ENCODE measurements at regions not wholly inside any gene's neighbourhood (a gene's known extent, or its start where the extent isn't known, plus 50 kb on each side); places are given as distances from the start of the nearest gene placed in this dataset.

DNA sequence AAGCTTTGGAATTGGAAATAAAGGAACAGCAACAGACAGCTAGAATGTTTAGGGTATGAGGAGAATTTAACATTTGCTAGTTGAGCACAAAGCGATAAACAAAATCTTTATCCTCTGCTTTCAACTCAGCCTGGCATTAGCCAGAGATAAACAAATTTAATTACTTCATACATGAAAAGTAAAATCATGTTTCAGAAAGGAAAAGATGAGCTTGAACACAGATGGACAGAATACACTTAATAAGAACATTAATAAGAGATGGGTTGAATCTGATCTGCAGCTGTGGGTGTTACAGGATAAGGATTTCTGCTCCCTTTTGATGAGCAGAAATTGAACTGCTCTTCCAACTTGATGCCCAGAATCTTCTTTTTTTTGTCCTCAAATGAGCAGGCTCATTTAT, 275.2 kb downstream of the CSNK1G3 start:
- no peak for DNase-seq

DNA sequence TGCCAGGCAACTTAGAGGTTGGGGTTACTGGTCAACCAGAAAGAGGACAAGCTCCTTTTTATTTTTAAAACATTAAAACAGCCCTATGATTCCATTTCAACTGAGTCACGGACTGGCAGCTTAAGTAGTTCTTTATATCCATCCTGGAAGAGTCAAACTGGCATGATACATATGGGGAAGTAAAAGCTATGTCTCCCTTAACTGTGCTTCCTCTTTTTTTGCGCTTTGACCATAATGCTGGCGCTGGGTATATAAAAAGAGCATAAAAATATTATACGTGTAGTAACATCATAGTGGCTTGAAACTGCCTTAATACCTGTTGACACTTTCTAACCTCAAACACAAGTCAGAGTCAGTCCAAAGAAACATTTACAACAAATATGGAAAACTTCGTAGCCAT, 274.4 kb downstream of the CSNK1G3 start:
- DNase-seq, result no peak

DNA sequence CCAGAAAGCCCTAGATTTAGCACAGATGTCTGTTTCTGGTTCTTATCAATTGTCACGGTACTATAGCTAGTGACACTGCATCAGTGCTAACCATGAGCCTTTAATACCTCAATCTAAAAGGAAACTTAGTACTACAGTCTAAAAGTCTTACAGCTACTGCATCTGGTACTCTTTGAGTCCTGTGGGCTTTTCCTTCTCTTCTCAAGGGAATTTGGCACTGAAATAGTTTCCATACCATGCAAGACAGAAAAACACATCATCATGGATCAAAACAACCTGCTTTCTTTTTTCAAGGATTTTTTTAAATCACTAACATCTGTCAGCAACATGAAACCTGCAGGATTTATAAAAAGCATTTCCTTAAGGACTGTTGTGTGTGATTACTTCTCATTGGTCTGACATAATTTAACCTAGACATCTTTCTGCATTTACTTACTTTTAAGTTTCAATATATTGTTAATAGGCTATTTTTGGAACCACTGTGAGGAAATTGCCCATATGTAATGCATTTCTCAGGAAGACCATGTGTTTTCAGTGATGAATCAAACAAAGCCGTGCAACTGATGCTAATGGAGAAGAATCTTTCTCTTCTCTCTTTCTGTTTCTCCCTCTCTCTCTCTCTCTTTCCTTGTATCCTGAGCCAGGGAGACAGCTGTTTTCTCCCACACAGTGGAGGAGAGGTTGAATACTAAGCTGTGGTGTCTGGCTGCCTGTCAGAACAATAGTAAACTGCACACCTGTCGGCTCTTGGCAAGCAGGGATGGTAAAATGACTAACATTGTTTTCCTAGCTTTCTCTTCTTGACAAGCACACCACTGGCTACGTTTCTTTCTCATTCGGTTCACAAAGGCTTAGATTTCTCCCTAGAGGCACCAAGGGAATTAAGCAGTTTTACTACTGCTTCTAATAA, 273.4 kb downstream of the CSNK1G3 start:
- DNase-seq, result peak in 1 of 2 donors; percentile 34

DNA sequence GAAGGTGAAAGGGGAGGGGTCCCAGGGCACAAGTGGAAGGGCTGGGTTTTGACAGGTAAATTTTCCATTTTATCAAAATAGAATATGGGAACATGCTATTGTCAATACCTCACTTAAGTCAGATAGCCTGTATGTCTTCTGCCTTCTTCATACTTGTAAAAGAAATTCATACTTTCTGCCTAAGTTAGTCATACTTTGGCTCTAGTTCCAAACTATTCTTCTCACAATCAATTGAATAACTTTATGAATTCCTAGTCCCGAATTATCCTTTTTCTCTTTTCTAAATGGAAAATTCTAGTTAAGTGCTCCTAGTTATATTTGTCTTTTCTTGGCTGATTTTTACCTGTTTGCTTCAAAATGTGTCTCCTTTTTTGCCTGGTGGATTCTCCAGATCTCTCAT, 271.4 kb downstream of the CSNK1G3 start:
- DNase-seq, result no peak

DNA sequence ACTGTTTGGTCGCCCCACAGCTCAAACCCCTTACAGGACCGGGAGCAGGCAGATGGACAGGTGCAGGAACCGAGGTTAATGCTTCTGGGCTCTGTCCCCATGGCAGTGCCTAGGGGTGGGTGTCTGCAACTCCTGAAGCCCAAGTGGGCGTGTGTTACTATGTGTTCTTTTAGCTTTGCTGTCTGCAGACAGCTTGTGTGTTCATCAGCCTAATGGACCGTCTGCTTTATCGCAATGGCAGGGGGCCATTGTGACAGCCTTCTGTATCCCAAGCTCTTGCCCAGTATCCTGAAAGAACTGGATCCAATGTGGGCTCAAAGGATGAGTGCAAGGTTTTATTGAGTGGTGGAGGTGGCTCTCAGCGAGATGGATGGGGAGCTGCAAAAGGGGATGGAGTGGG, 266.7 kb downstream of the CSNK1G3 start:
- no peak for DNase-seq

DNA sequence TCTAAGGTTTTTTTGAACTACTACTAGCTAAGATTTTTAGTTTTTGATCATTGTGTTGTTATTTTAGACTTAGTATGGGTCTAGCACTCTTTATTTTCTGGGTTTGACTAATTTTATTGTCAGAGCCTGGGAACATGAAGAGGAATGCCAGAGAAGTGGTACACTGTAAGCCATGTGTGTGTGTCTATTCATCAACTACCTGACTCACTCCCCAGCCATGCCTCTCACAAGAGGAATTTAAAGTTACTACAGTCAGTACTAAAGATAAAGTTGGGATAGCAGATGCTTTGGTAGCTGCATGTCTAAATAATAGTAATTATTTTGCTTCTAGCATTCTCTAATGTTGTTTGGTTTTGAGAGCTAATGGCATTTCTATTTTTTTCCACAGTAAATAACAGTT, 264.8 kb downstream of the CSNK1G3 start:
- no peak for DNase-seq

DNA sequence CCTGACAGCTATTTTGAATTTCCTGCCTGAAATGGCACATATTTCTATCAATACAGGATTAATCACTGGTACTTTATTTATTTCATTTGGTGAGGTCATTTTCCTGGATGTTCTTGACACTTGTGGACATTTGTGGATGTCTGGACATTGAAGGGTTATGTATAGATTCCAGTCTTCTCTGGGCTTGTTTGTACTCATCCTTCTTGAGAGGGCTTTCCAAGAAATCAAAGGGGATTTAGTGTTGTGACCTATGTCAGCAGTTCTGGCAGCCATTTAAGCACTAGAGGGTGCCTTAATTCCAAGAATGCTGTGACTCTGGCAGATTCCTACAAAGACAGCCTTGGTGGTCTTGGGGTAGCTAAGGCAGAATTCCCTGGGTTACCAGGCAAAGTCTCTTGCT, 259.7 kb downstream of the CSNK1G3 start:
- no peak for DNase-seq

DNA sequence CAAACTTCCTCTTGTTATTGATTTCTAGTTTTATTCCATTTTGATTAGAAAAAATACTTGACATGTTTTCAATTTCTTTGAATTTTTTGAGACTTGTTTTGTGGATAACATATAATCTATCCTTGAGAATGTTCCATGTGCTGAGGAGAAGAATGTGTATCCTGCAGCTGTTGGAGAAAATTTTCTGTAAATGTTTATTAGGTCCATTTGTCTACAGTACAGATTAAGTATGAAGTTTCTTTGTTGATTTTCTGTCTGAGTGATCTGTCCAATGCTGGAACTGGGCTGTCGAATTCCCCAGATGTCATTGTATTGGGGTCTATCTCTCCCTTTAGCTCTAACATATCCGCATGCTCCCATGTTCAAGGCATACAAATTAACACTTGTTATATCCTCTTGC, 251.2 kb downstream of the CSNK1G3 start:
- DNase-seq, result no peak

DNA sequence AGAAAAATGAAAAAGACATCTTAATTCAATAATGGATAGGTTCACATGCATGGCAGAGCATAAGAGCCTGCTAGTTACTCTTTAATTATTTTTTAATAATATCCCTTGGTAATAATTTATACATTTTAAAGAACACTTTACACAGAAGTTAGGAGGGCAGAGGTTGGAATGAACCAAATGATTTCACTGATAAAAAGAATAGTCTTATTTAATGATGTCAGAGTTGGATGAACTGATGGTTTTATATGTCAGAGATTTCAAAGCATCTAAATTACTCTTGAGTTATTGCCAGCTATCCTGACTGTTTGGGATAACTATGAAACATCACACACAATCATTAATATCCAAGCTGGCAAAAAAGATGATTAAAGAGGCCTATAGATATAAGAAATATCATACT, 244.8 kb downstream of the CSNK1G3 start:
- DNase-seq, result no peak

DNA sequence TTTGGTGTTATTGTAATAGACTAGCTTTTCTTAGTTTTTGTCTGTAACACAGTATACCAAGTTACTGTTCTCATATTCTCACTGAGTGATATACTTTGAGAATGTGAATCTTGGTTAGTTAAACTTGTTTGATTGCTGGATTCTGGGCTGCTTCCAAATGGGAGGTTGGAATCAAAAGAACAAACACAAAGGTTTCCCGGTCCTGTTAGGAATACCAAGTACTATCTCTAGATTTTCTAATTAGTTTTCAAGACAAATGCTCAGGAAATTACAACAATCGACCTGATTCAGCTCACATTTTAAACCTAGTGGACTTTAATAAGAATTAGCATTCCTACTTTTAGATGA, 244.3 kb downstream of the CSNK1G3 start:
- DNase-seq, result no peak

DNA sequence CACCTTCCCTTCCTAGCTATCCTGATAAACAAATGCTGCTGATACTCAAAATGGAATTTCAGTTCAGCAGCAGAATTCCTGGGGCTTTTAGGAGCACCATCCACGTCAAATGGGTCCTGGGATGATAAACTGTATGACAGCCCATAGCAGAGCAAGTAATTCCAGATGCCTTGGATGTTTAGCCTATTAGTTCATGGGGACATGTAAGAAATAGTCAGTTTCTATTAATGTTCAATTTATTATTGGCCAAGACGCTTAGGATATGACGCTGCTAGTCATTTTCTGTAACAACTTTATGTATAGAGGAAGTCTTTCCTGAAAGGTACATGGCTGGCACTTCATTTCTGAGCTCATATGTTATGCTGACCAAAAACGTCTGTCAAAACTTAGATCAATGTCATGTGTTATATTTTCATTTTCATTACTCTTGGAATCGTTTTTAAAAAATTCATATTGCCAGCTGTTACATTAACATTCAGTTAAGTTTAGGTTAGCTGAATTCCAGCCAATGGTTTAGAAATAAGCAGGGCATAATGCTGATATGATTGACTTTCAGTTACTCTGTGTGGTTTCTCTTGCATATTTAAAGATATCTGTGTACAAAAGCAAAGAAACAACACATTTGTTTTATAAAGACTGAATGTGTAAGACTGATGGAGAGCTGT, 243.8 kb downstream of the CSNK1G3 start:
- no peak for DNase-seq

DNA sequence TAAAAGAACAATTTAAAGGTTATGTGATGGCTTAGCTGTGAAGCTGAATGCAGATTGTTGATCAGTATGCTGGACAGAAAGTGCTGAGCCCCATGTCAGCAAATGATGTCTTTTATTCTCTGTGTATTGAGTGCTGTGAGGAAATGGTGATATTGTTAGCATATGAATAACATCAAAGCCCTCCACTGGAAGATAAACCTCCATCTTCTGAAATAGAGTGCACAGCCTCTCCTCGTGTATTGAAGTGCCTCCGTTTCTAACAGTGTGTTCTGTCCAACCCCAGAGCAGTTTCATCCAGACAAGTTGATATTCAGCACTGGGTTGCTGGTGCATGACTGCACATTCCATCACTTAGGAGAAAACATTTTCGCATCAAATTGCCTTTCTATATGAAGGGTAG, 242.9 kb downstream of the CSNK1G3 start:
- peak in 1 of 2 donors; percentile 39 for DNase-seq

DNA sequence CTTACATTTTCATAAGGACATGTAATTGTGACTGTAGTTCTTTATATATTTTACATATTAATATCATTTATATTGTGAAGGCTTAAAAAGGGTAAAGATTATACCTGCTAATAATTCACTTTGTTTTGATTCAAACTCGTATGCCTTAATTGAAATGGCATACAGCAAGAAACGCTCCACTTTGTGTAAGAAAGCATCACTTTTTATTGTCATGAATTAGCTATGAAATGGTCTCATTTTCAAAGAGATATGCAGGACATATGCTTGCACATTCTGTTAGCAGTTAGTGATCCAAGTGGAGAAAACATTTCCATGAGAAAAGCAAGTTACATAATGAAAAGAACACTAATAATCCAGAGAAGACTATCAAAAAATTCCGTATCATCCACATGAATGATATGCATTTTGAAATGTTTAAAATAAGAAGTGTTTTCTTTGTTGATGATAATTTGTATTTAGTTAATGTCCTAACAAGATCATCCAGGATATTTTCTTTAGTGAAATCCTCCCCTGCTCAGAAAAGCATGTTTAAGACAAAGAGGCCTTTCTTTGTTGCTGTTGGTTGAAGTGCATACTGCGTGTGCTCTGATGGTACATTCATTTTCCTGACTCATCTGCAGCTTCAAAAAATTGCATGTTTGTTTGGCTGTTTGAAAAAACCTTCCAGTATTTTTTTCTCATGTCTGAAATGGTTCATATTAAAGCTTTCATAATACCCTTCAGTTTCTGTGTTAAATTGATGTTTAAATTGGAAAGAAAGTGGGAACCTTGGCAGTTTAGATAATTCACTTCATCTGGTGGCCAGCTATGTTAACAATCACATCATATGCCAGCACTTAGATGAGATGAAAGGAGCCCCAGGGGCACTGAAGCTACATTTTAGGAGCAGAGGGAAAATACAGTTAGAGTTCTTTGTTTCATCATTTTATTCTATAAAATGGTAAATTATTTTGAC, 242.2 kb downstream of the CSNK1G3 start:
- DNase-seq, result peak in 1 of 2 donors; percentile 23

DNA sequence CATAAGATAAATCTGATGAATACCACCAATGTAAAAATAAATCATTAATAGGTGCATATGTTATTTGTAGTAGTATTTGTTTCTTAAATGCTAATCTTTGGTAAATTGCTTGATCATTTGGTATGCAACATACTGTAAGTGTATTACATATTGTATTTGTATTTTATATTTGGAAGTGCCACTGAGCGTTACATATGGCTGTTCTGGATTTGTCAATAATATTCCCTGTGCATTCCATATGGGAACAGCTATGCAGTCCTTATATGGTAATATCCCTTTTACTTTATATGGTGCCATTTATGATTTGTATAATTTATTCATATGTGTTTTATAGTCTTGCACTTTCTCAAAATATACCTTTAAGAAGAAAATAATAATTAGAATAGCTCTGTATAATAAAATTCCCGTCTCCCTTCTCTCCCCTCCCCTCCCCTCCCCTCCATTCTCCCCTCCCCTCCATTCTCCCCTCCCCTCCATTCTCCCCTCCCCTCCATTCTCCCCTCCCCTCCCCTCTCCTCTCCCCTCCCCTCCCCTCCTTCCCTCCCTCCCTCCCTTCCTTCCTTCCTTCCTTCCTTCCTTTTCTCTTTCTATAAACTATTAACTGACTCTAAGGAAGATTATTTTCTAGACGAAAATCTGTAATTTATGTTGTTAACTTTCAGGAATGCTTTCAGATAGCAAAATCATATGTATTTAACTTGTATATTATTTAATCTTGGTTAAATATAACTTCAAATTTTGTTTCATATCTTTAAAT, 241.4 kb downstream of the CSNK1G3 start:
- no peak for DNase-seq

DNA sequence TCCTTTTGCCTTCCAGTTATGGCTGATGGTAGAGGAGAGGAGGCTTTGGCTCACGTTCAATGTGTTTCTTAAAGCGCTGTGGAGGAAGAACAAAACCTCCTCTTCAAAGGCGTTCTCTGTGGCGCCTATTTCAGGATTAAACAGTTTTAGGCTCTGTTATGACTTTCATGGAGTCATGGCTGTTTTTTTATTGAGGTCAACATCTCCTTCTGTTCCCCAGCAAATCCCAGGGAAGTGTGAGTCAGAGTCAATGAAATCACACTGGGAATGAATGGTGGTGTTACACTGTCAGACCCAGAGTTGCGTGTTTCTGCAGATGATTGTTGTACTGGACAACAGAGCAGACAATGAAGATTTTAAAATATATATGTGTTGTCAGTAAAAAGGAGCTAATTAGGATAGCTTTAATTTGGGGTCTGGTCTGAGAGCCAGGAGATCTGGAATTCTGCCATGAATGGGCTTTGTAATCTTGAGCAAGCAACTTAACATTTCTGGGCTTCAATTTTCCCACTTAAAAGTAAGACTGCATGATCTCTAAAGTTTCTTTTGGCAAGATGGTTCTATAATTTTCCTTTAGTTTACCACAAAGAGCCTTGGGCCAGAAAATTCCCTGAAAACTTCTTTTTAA, 240.7 kb downstream of the CSNK1G3 start:
- no peak for DNase-seq

DNA sequence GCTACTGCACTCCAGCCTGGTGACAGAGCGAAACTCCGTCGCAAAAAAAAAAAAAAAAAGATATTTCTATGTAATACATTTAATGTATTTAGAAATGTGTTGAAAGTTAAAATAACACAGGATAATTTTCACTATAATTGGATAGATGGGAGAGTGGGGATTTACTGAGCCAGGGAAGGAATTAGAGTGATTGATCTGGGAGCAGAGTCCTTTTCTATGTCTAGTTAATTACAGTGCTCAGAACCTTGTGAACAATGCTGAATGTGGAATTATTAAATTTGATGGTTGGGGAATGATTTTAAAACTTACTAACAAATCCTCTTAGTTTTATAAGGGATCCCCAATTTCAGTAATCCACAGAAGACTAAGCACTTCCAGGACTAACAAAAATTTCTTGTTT, 239.7 kb downstream of the CSNK1G3 start:
- DNase-seq, result no peak

DNA sequence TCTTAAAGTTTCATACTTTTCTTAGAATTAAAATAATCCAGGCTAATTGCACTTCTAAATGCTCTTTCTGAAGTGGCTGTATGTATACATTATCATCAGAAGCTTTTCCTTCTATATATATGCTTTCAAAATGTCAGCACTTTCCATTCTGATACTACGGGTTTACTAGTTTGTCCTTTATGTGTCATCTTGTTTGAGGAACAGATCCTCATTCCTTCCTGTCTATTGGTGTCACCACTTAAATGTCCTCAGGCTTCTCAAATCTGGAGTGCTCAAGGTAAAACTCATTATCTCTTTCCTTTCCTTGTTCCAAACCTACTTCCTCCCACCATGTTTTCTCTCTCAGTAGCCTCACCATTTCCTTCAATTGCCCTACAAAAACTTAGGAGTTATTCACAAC, 236.3 kb downstream of the CSNK1G3 start:
- no peak for DNase-seq

DNA sequence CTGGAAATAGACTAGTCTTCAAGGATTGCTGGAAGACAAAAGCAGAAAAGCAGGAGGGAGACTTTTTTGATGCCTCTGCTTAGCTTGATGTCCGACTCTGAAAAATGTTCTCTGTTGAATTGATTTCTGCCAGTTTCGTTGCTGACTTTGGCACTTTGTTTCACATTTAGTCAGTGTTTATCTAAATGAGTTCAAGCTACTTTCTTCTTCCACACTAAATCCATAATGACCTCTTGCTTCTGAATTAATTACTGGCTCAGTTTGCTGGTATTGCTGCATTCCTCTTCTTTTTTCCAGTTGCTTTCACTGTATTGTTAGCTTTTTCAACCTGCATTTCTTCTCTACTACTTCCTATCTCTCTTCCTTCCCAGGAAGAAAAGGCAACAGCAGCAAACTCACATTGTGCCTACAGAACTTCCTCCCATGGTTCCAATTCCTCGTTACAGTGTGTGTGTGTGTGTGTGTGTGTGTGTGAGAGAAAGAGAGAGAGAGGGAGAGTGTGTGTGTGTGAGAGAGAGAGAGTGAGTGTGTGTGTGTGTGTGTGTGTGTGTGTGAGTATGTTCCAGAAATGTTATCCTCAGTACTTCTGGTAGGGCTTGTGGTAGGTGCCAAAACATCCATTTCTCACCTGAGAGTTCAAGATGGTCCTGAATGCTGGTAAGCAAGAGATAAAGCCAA, 234.8 kb downstream of the CSNK1G3 start:
- DNase-seq, result no peak

DNA sequence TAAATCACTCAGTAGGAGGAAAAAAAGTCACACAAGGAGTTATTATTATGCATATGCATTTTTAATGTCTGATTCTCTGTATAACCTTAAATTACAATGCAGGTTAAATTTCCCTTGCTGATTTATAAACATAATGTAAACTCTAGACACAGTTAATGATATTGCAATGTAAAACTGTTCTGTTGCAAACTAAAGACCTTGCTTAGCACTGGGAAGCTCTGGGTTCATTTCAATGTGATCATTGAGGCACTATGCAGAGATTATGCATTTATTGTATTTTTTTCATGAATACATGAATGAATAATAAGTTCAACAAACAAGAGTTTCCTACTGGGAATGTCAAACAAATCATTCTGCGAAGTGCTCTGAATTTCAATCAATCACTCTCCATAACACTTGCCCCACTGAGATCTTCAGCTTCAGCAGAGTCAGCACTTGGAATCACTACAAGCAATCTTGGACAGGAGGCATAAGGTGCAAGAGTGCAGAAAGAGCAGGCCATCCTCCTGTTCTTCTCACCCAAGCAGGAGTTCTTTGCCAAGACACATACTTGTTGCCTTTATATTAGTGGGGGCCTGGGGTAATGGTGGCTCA, 232.1 kb downstream of the CSNK1G3 start:
- DNase-seq, result no peak

DNA sequence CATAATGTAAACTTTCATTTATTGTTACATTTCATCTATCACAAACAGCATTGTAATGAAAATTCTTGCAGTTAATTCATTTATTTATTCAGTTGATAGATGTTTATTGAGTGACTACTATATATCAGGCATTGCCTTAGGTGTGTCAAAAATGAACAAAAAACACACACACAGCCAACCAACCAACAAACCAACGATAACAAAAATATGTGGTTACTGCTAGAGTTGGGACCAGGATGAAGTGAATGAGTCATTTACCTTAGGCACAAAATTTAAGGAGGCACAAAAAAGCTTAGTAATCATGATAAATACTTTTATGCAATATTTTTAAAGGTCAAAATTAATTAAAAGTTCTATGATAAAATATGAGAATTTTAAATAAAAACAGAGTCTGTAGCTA, 223.4 kb downstream of the CSNK1G3 start:
- DNase-seq, result no peak

DNA sequence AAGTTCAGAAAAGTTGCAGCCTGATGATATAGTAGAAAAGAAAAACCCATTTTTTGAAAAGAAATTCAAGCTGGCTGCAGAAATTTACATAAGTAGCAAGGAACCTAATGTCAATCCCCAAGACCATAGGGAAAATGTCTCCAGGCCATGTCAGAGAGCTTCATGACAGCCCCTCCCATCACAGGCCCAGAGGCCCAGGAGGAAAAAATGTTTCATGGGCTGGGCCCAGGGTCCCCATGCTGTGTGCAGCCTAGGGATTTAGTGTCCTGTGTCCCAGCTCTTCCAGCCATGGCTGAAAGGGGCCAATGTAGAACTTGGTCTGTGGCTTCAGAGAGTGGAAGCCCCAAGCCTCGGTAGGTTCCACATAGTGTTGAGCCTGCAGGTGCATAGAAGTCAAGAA, 220.3 kb downstream of the CSNK1G3 start:
- no peak for DNase-seq
